RWPE2 (cell line): ENCODE measurements at regions not wholly inside any gene's neighbourhood (a gene's known extent, or its start where the extent isn't known, plus 50 kb on each side); places are given as distances from the start of the nearest gene placed in this dataset.

Experiments
- ATAC-seq: fragments of 200-7000 bp; cut with Tn5 transposase; 3 replicates; pipeline ENCODE4 v1.9.1; 2021; ENCODE audit warnings: low read depth
- DNase-seq: peaks from one replicate; pipeline ENCODE4 v3.0.0-alpha.2; 2020; ENCODE audit warnings: low spot score
- H3K27ac ChIP-seq: fragments of 450-650 bp; 2 replicates; pipeline ENCODE4 v1.5.1; 2017; ENCODE audit warnings: mild to moderate bottlenecking; ENCODE audit not compliant: poor library complexity, severe bottlenecking
- H3K27me3 ChIP-seq: fragments of 250-450 bp; sonication (Bioruptor Pico); 2 replicates; pipeline ENCODE4 v1.5.1; 2021; ENCODE audit warnings: mild to moderate bottlenecking, moderate library complexity; ENCODE audit not compliant: insufficient read depth, poor library complexity, severe bottlenecking
- H3K36me3 ChIP-seq: fragments of 250-450 bp; sonication (Bioruptor Pico); 2 replicates; pipeline ENCODE4 v1.5.1; 2020; ENCODE audit warnings: low read depth, mild to moderate bottlenecking, moderate library complexity
- H3K4me1 ChIP-seq: fragments of 250-450 bp; sonication (Bioruptor Pico); 2 replicates; pipeline ENCODE4 v1.5.1; 2021; ENCODE audit warnings: mild to moderate bottlenecking, moderate library complexity; ENCODE audit not compliant: insufficient read depth, poor library complexity, severe bottlenecking
- H3K4me3 ChIP-seq: fragments of 250-450 bp; sonication (Bioruptor Pico); 2 replicates; pipeline ENCODE4 v1.5.1; 2021; ENCODE audit warnings: mild to moderate bottlenecking, moderate library complexity; ENCODE audit not compliant: severe bottlenecking
- H3K9me3 ChIP-seq: fragments of 250-450 bp; sonication (Bioruptor Pico); 2 replicates; pipeline ENCODE4 v1.5.1; 2021; ENCODE audit warnings: mild to moderate bottlenecking, moderate library complexity; ENCODE audit not compliant: severe bottlenecking
- TF ChIP-seq, protein P1 (sequence below): fragments of 450-650 bp; IDR thresholded peaks from one replicate; pipeline ENCODE4 v1.5.1; 2017; ENCODE audit warnings: mild to moderate bottlenecking, moderate library complexity; ENCODE audit not compliant: poor library complexity, severe bottlenecking

DNA sequence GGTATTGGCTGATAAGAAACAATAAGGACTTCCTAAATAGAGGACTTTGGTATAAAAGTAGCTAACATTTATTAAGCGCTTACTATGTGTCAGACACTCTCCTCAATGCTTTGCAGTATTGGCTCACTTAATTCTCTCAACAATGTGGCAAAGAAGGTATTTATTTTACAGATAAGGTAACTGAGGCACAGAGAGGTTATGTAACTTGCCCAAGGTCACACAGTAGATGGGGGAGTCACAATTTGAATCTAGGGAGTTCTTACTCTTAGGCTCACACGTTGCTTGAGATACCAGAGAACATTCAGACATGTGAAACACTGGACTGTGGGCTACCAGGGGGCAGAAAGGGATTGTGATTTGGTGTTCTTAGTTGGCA lies 60.8 kb upstream of the GPR158 start:
- ATAC-seq, result no peak
- DNase-seq, result no peak
- H3K27me3 ChIP-seq, result peaks cover 2% of the 10 kb centered on the region
- TF ChIP-seq, protein P1, sequence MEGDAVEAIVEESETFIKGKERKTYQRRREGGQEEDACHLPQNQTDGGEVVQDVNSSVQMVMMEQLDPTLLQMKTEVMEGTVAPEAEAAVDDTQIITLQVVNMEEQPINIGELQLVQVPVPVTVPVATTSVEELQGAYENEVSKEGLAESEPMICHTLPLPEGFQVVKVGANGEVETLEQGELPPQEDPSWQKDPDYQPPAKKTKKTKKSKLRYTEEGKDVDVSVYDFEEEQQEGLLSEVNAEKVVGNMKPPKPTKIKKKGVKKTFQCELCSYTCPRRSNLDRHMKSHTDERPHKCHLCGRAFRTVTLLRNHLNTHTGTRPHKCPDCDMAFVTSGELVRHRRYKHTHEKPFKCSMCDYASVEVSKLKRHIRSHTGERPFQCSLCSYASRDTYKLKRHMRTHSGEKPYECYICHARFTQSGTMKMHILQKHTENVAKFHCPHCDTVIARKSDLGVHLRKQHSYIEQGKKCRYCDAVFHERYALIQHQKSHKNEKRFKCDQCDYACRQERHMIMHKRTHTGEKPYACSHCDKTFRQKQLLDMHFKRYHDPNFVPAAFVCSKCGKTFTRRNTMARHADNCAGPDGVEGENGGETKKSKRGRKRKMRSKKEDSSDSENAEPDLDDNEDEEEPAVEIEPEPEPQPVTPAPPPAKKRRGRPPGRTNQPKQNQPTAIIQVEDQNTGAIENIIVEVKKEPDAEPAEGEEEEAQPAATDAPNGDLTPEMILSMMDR, result no peak
- H3K27ac ChIP-seq, result no peak overlapping the region
- H3K4me3 ChIP-seq, result no peak overlapping the region
- H3K36me3 ChIP-seq, result no peaks in the 10 kb centered on the region
- H3K9me3 ChIP-seq, result no peaks in the 10 kb centered on the region
- no peaks in the 10 kb centered on the region for H3K4me1 ChIP-seq

DNA sequence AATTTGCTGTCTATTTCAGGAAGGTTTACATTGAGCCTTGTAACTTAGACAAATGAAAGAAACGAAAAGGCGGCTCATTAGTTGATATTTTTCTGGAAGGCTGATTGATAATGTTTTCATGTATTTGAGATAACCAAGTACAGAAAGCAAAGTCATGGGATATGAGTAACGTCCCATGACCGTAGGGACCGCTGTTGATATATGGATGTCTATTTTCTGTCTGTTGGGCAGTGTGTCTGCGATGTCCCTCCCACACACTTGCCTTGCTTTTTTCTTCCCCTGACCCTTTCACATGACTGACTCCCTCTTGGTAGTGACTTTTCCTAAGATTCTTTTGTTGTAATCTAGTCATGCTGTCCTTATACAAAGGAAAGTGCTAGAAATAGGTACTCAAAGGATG lies 57.0 kb upstream of the GPR158 start:
- Histone ChIP-seq H3K27ac (no peak overlapping the region), H3K4me1 (no peaks in the 10 kb centered on the region), H3K36me3 (no peaks in the 10 kb centered on the region), H3K27me3 (peaks cover 8% of the 10 kb centered on the region), H3K4me3 (no peak overlapping the region), H3K9me3 (no peaks in the 10 kb centered on the region)
- TF ChIP-seq, protein P1, result no peak
- DNase-seq (no peak), ATAC-seq (no peak)

DNA sequence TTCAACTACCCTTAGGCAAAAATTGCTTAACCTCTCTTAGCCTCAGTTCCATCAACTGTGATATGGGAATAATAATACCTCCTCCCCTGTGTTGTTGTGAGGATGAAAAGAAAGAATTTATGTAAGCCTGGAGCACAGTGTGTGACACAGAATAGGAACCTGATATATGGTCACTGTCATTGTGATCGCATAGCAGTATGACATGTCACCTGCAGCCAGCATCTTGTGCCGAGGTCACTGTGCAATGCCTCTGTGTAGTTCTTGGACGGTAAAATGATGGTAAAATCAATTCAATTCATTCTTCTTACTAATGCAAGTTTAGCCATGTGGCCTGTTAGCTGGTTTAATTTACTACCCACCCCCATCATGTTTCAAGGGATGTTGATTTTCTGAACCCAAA lies 54.6 kb upstream of the GPR158 start:
- DNase-seq (no peak), ATAC-seq (no peak)
- Histone ChIP-seq H3K9me3 (no peaks in the 10 kb centered on the region), H3K4me3 (no peak overlapping the region), H3K36me3 (no peaks in the 10 kb centered on the region), H3K27me3 (peaks cover 8% of the 10 kb centered on the region), H3K27ac (no peak overlapping the region), H3K4me1 (no peaks in the 10 kb centered on the region)
- TF ChIP-seq, protein P1, result no peak
